Liver (tissue), 8 donors: ENCODE measurements at regions not wholly inside any gene's neighbourhood (a gene's known extent, or its start where the extent isn't known, plus 50 kb on each side); places are given as distances from the start of the nearest gene placed in this dataset.

Source experiments
- DNase-seq: peaks from one replicate; pipeline ENCODE4 v3.0.0-alpha.2; 2017; ENCODE audit warnings: low spot score
- H3K27ac ChIP-seq, 2 donors: one replicate each; pipeline ENCODE4 v1.7.0; 2013; ENCODE audit warnings: inconsistent platforms in 2 of 2, low read length in 2 of 2, control low read depth in 1 of 2, low read depth in 1 of 2, mild to moderate bottlenecking in 1 of 2
- H3K27me3 ChIP-seq, 4 donors: one replicate each; pipeline versions ENCODE4 v1.6.1 to v1.7.0; 2013; ENCODE audit warnings: low read length in 3 of 4, inconsistent platforms in 1 of 4, mild to moderate bottlenecking in 1 of 4, moderate library complexity in 1 of 4; ENCODE audit not compliant: control insufficient read depth in 4 of 4, insufficient read depth in 4 of 4
- H3K36me3 ChIP-seq, 4 donors: one replicate each; pipeline versions ENCODE4 v1.6.1 to v1.7.0; 2013; ENCODE audit warnings: low read length in 3 of 4, mild to moderate bottlenecking in 3 of 4, low read depth in 1 of 4, moderate library complexity in 1 of 4; ENCODE audit not compliant: control insufficient read depth in 4 of 4, insufficient read depth in 3 of 4
- H3K4me1 ChIP-seq, 4 donors: one replicate each; pipeline versions ENCODE4 v1.6.1 to v1.7.0; 2013; ENCODE audit warnings: low read length in 3 of 4, mild to moderate bottlenecking in 3 of 4, moderate library complexity in 1 of 4; ENCODE audit not compliant: control insufficient read depth in 4 of 4, insufficient read depth in 4 of 4
- H3K4me3 ChIP-seq, 3 donors: one replicate each; pipeline versions ENCODE4 v1.6.1 to v1.7.0; 2013; ENCODE audit warnings: low read length in 3 of 3, control low read depth in 1 of 3, low read depth in 1 of 3, mild to moderate bottlenecking in 1 of 3
- H3K9ac ChIP-seq, 2 donors: one replicate each; pipeline ENCODE4 v1.7.0; 2013; ENCODE audit warnings: low read length in 2 of 2, mild to moderate bottlenecking in 2 of 2, moderate library complexity in 2 of 2, control low read depth in 1 of 2, low read depth in 1 of 2
- H3K9me3 ChIP-seq, 4 donors: one replicate each; pipeline versions ENCODE4 v1.6.1 to v1.7.0; 2013; ENCODE audit warnings: low read length in 3 of 4; ENCODE audit not compliant: control insufficient read depth in 4 of 4
- EGR1 ChIP-seq, 2 donors: IDR thresholded peaks; 2 replicates each; pipeline ENCODE4 v1.6.1; 2016 to 2018; ENCODE audit warnings: antibody characterized with exemption in 2 of 2, low read depth in 2 of 2
- FOXA1 ChIP-seq: IDR thresholded peaks from 2 replicates; pipeline ENCODE4 v1.6.1; 2016; ENCODE audit warnings: antibody characterized with exemption
- FOXA2 ChIP-seq: IDR thresholded peaks from 2 replicates; pipeline ENCODE4 v1.6.1; 2016; ENCODE audit warnings: antibody characterized with exemption
- GABPA ChIP-seq, 2 donors: IDR thresholded peaks in 1 of 2; conservative IDR thresholded peaks in 1 of 2; 2 replicates each; pipeline ENCODE4 v1.6.1; 2016; ENCODE audit warnings: antibody characterized with exemption in 2 of 2, mild to moderate bottlenecking in 1 of 2, moderate library complexity in 1 of 2
- HNF4G ChIP-seq: IDR thresholded peaks from 2 replicates; pipeline ENCODE4 v1.6.1; 2016; ENCODE audit warnings: antibody characterized with exemption
- JUND ChIP-seq, 2 donors: IDR thresholded peaks; 2 replicates each; pipeline ENCODE4 v1.6.1; 2016; ENCODE audit warnings: antibody characterized with exemption in 2 of 2
- NR2F2 ChIP-seq: IDR thresholded peaks from 2 replicates; pipeline ENCODE4 v1.6.1; 2016; ENCODE audit warnings: antibody characterized with exemption
- RAD21 ChIP-seq, 2 donors: IDR thresholded peaks; 2 replicates each; pipeline ENCODE4 v1.6.1; 2016; ENCODE audit warnings: antibody characterized with exemption in 2 of 2, mild to moderate bottlenecking in 2 of 2
- RXRA ChIP-seq, 2 donors: IDR thresholded peaks; 2 replicates each; pipeline ENCODE4 v1.6.1; 2017 to 2018; ENCODE audit warnings: antibody characterized with exemption in 2 of 2, mild to moderate bottlenecking in 1 of 2
- SP1 ChIP-seq: IDR thresholded peaks from 2 replicates; pipeline ENCODE4 v1.6.1; 2018; ENCODE audit warnings: antibody characterized with exemption, mild to moderate bottlenecking
- TAF1 ChIP-seq: conservative IDR thresholded peaks from 2 replicates; pipeline ENCODE4 v1.6.1; 2016; ENCODE audit warnings: antibody characterized with exemption, mild to moderate bottlenecking
- YY1 ChIP-seq: IDR thresholded peaks from 2 replicates; pipeline ENCODE4 v1.6.1; 2016; ENCODE audit warnings: antibody characterized with exemption, mild to moderate bottlenecking
- WGBS: extraction: QIAGEN DNeasy Blood & Tissue Kit; methylation state at CpG from one replicate; pipeline ENCODE4 v1.1.7; 2013; 5-methylcytosine and 5-hydroxymethylcytosine counted together
- TF ChIP-seq, protein P1 (sequence below): IDR thresholded peaks from 2 replicates; pipeline ENCODE4 v1.6.1; 2016; ENCODE audit warnings: antibody characterized with exemption, mild to moderate bottlenecking
- TF ChIP-seq, protein P2 (sequence below): IDR thresholded peaks from 2 replicates; pipeline ENCODE4 v1.6.1; 2016; ENCODE audit warnings: antibody characterized with exemption
- TF ChIP-seq, protein P3 (sequence below): fragments of 150-350 bp; IDR thresholded peaks from 2 replicates; pipeline ENCODE4 v1.5.1; 2017; ENCODE audit warnings: improper control_type of control experiment, low read depth, low read length; ENCODE audit not compliant: missing input control
- donor health status: healthy.
- donor health status: healthy.
- donor health status: healthy.
- donor health status: healthy.
- donor health status: healthy.

DNA sequence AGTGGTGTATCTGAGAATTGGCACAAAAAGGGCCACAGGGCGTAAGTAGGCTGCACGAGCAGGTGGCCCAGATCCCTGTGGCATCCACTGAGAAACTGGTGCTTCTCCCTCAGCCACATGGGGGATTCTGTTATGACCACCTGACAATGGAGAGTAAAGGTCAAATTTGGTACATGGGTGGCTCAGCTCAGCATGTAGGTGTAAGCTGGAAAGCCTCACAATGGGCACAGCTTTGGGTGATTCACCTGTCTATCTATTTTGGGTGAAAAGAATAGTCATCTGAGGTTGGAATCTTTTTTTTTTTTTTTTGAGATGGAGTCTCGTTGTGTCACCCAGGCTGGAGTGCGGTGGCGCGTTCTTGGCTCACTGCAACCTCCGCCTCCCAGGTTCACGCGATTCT lies 163.4 kb upstream of the TMEM260 start:
- Histone ChIP-seq H3K4me3 (no peak overlapping the region), H3K4me1 (no peaks in the 10 kb centered on the region), H3K27me3 (peaks cover 0 to 4% (median 0%) of the 10 kb centered on the region in 4 donors), H3K9me3 (peaks cover 0 to under 1% (median 0%) of the 10 kb centered on the region in 4 donors), H3K9ac (no peak overlapping the region), H3K27ac (no peak overlapping the region), H3K36me3 (no peaks in the 10 kb centered on the region)
- 94% methylated on average over 9 of the region's 9 CpGs for WGBS
- TF ChIP-seq NR2F2 (no peak), RAD21 (IDR thresholded peaks at IDR 0.05) (no peak), EGR1 (IDR thresholded peaks at IDR 0.05; ENCODE audit: low read depth in 2 of 2) (no peak), YY1 (no peak), RXRA (IDR thresholded peaks at IDR 0.05) (no peak), FOXA2 (no peak), JUND (IDR thresholded peaks at IDR 0.05) (no peak), GABPA (IDR thresholded peaks at IDR 0.05 in 1 of 2, conservative IDR thresholded peaks at IDR 0.05 in 1 of 2) (no peak)
- TF ChIP-seq, protein P1, sequence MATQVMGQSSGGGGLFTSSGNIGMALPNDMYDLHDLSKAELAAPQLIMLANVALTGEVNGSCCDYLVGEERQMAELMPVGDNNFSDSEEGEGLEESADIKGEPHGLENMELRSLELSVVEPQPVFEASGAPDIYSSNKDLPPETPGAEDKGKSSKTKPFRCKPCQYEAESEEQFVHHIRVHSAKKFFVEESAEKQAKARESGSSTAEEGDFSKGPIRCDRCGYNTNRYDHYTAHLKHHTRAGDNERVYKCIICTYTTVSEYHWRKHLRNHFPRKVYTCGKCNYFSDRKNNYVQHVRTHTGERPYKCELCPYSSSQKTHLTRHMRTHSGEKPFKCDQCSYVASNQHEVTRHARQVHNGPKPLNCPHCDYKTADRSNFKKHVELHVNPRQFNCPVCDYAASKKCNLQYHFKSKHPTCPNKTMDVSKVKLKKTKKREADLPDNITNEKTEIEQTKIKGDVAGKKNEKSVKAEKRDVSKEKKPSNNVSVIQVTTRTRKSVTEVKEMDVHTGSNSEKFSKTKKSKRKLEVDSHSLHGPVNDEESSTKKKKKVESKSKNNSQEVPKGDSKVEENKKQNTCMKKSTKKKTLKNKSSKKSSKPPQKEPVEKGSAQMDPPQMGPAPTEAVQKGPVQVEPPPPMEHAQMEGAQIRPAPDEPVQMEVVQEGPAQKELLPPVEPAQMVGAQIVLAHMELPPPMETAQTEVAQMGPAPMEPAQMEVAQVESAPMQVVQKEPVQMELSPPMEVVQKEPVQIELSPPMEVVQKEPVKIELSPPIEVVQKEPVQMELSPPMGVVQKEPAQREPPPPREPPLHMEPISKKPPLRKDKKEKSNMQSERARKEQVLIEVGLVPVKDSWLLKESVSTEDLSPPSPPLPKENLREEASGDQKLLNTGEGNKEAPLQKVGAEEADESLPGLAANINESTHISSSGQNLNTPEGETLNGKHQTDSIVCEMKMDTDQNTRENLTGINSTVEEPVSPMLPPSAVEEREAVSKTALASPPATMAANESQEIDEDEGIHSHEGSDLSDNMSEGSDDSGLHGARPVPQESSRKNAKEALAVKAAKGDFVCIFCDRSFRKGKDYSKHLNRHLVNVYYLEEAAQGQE, result no peak
- TF ChIP-seq, protein P2, sequence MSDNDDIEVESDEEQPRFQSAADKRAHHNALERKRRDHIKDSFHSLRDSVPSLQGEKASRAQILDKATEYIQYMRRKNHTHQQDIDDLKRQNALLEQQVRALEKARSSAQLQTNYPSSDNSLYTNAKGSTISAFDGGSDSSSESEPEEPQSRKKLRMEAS, result no peak
- DNase-seq, result no peak

DNA sequence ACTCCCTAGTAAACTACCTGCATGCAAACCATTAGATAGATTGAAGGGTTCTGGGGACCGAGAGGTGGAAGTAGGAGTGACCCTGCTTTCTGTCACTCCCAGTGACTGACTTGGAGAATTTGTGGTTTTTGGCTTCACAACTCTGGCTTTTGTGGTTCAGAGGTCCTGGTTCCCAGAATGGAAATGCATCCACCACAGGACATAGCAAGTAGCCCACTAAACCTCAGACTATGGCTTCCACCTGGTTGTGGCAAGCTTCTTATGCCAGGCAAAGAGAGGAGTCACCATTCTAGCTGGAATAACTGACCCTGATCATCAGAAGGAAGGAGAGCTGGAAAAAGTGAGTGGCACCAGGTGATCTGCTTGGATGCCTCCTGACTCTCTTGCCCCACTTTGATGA lies 162.4 kb upstream of the TMEM260 start:
- Histone ChIP-seq H3K9me3 (peaks cover 0 to 3% (median 0%) of the 10 kb centered on the region in 4 donors), H3K9ac (no peak overlapping the region), H3K27ac (no peak overlapping the region), H3K4me1 (no peaks in the 10 kb centered on the region), H3K4me3 (no peak overlapping the region), H3K36me3 (no peaks in the 10 kb centered on the region), H3K27me3 (peaks cover 0 to 4% (median 0%) of the 10 kb centered on the region in 4 donors)
- WGBS, result 81% methylated on average over 1 of the region's 1 CpG
- TF ChIP-seq FOXA1, result no peak
- TF ChIP-seq EGR1 (IDR thresholded peaks at IDR 0.05; ENCODE audit: low read depth in 2 of 2), result no peak
- TF ChIP-seq NR2F2, result no peak
- TF ChIP-seq FOXA2, result no peak
- TF ChIP-seq RXRA (IDR thresholded peaks at IDR 0.05), result no peak
- TF ChIP-seq, protein P3, sequence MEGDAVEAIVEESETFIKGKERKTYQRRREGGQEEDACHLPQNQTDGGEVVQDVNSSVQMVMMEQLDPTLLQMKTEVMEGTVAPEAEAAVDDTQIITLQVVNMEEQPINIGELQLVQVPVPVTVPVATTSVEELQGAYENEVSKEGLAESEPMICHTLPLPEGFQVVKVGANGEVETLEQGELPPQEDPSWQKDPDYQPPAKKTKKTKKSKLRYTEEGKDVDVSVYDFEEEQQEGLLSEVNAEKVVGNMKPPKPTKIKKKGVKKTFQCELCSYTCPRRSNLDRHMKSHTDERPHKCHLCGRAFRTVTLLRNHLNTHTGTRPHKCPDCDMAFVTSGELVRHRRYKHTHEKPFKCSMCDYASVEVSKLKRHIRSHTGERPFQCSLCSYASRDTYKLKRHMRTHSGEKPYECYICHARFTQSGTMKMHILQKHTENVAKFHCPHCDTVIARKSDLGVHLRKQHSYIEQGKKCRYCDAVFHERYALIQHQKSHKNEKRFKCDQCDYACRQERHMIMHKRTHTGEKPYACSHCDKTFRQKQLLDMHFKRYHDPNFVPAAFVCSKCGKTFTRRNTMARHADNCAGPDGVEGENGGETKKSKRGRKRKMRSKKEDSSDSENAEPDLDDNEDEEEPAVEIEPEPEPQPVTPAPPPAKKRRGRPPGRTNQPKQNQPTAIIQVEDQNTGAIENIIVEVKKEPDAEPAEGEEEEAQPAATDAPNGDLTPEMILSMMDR, result no peak
- TF ChIP-seq SP1, result no peak
- TF ChIP-seq TAF1, result no peak
- no peak for TF ChIP-seq HNF4G
- TF ChIP-seq GABPA (IDR thresholded peaks at IDR 0.05 in 1 of 2, conservative IDR thresholded peaks at IDR 0.05 in 1 of 2), result no peak
- no peak for DNase-seq
